ENCODE measurements at regions not wholly inside any gene's neighbourhood (a gene's known extent, or its start where the extent isn't known, plus 50 kb on each side); places are given as distances from the start of the nearest gene placed in this dataset.

DNA sequence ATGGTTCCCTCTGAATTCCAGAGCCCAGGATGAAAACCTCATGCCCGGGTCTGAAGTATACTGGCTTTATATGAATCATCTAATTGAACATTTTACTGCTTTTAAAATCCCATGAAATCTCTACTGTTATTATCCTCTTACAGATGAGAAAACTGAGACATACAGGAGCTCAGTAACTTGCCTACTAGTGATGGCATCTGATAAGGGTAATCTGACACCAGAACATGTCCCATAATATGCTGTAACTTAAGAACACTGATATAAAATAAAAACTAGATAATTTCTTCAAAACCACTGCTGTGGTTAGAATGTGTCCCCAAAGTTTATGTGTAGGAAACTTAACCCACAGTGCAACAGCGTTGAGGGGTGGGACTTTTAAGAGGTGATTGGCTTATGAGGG is 219.6 kb upstream of the TMTC1 start:
- WGBS: 81% methylated on average over 2 of the region's 2 CpGs
- H3K36me3 ChIP-seq (ENCODE audit: control insufficient read depth in 4 of 4, insufficient read depth in 3 of 4, low read depth in 1 of 4, low read length in 3 of 4): no peaks in the 10 kb centered on the region
- no peak for DNase-seq (ENCODE audit: low spot score)
- TF ChIP-seq ZBTB33 (IDR thresholded peaks at IDR 0.05) (no peak), TAF1 (conservative IDR thresholded peaks at IDR 0.05) (no peak), SP1 (IDR thresholded peaks at IDR 0.05) (no peak), FOXA1 (IDR thresholded peaks at IDR 0.05) (no peak), HNF4G (IDR thresholded peaks at IDR 0.05) (no peak), RXRA (IDR thresholded peaks at IDR 0.05) (no peak), REST (IDR thresholded peaks at IDR 0.05) (no peak), YY1 (IDR thresholded peaks at IDR 0.05) (no peak), GABPA (IDR thresholded peaks at IDR 0.05 in 1 of 2, conservative IDR thresholded peaks at IDR 0.05 in 1 of 2) (no peak), FOXA2 (IDR thresholded peaks at IDR 0.05) (no peak), EGR1 (IDR thresholded peaks at IDR 0.05; ENCODE audit: low read depth in 2 of 2) (no peak), JUND (IDR thresholded peaks at IDR 0.05) (no peak), HNF4A (conservative IDR thresholded peaks at IDR 0.05) (no peak)
- TF ChIP-seq, protein P1, sequence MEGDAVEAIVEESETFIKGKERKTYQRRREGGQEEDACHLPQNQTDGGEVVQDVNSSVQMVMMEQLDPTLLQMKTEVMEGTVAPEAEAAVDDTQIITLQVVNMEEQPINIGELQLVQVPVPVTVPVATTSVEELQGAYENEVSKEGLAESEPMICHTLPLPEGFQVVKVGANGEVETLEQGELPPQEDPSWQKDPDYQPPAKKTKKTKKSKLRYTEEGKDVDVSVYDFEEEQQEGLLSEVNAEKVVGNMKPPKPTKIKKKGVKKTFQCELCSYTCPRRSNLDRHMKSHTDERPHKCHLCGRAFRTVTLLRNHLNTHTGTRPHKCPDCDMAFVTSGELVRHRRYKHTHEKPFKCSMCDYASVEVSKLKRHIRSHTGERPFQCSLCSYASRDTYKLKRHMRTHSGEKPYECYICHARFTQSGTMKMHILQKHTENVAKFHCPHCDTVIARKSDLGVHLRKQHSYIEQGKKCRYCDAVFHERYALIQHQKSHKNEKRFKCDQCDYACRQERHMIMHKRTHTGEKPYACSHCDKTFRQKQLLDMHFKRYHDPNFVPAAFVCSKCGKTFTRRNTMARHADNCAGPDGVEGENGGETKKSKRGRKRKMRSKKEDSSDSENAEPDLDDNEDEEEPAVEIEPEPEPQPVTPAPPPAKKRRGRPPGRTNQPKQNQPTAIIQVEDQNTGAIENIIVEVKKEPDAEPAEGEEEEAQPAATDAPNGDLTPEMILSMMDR (IDR thresholded peaks at IDR 0.05; ENCODE audit: low read depth, low read length, missing input control): no peak
- H3K9ac ChIP-seq (ENCODE audit: low read depth in 1 of 2, low read length in 2 of 2): no peak overlapping the region
- H3K27me3 ChIP-seq (ENCODE audit: control insufficient read depth in 4 of 4, insufficient read depth in 4 of 4, low read length in 3 of 4): no peaks in the 10 kb centered on the region
- H3K4me3 ChIP-seq (ENCODE audit: low read depth in 1 of 3, low read length in 3 of 3): no peak overlapping the region
- no peaks in the 10 kb centered on the region for H3K9me3 ChIP-seq (ENCODE audit: control insufficient read depth in 4 of 4, low read length in 3 of 4)
- no peaks in the 10 kb centered on the region for H3K4me1 ChIP-seq (ENCODE audit: control insufficient read depth in 4 of 4, insufficient read depth in 4 of 4, low read length in 3 of 4)
- H3K27ac ChIP-seq (ENCODE audit: low read depth in 1 of 2, low read length in 2 of 2): no peak overlapping the region

GRCh38 chr12:30002677-30003076 is 218.9 kb upstream of the TMTC1 start:
- Histone ChIP-seq H3K36me3 (ENCODE audit: control insufficient read depth in 4 of 4, insufficient read depth in 3 of 4, low read depth in 1 of 4, low read length in 3 of 4) (no peaks in the 10 kb centered on the region), H3K4me3 (ENCODE audit: low read depth in 1 of 3, low read length in 3 of 3) (no peak overlapping the region), H3K4me1 (ENCODE audit: control insufficient read depth in 4 of 4, insufficient read depth in 4 of 4, low read length in 3 of 4) (no peaks in the 10 kb centered on the region), H3K9ac (ENCODE audit: low read depth in 1 of 2, low read length in 2 of 2) (no peak overlapping the region), H3K9me3 (ENCODE audit: control insufficient read depth in 4 of 4, low read length in 3 of 4) (no peaks in the 10 kb centered on the region), H3K27me3 (ENCODE audit: control insufficient read depth in 4 of 4, insufficient read depth in 4 of 4, low read length in 3 of 4) (no peaks in the 10 kb centered on the region), H3K27ac (ENCODE audit: low read depth in 1 of 2, low read length in 2 of 2) (no peak overlapping the region)
- 82% methylated on average over 5 of the region's 5 CpGs for WGBS
- DNase-seq (ENCODE audit: low spot score): no peak
- TF ChIP-seq ZBTB33 (IDR thresholded peaks at IDR 0.05): no peak
- TF ChIP-seq, protein P2, sequence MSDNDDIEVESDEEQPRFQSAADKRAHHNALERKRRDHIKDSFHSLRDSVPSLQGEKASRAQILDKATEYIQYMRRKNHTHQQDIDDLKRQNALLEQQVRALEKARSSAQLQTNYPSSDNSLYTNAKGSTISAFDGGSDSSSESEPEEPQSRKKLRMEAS (IDR thresholded peaks at IDR 0.05): no peak
- no peak for TF ChIP-seq RXRA (IDR thresholded peaks at IDR 0.05)
- no peak for TF ChIP-seq YY1 (IDR thresholded peaks at IDR 0.05)
